ENCODE measurements at regions not wholly inside any gene's neighbourhood (a gene's known extent, or its start where the extent isn't known, plus 50 kb on each side); places are given as distances from the start of the nearest gene placed in this dataset.

DNA sequence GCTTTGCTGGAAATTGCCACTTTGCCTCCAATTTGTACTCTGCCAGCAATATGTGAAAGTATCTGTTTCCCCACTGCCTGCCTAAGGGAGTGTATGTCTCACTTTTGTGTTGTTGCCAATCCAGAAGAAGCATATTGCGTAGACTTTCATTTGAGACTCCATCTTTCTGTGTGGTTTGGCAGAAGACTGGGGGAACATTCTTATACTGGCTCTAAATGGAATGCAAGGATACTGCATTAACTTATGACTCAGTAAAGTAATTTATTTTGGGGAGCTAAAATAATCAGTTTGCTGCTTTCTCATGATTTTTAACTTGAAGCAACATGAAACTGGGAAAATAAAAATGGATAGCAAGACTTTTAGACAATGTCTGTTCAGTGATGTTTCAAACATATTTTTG is 107.7 kb upstream of the TMPRSS2 start:
- Histone ChIP-seq H3K9me3 (no peaks in the 10 kb centered on the region), H3K27ac (no peak overlapping the region), H3K27me3 (no peaks in the 10 kb centered on the region), H3K4me3 (no peak overlapping the region), H3K36me3 (replicated peaks in 1 of 2; ENCODE audit: insufficient read depth in 1 of 2, low read depth in 2 of 2) (no peaks in the 10 kb centered on the region), H3K4me1 (peaks cover 15% of the 10 kb centered on the region)
- TF ChIP-seq, protein P1, sequence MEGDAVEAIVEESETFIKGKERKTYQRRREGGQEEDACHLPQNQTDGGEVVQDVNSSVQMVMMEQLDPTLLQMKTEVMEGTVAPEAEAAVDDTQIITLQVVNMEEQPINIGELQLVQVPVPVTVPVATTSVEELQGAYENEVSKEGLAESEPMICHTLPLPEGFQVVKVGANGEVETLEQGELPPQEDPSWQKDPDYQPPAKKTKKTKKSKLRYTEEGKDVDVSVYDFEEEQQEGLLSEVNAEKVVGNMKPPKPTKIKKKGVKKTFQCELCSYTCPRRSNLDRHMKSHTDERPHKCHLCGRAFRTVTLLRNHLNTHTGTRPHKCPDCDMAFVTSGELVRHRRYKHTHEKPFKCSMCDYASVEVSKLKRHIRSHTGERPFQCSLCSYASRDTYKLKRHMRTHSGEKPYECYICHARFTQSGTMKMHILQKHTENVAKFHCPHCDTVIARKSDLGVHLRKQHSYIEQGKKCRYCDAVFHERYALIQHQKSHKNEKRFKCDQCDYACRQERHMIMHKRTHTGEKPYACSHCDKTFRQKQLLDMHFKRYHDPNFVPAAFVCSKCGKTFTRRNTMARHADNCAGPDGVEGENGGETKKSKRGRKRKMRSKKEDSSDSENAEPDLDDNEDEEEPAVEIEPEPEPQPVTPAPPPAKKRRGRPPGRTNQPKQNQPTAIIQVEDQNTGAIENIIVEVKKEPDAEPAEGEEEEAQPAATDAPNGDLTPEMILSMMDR (IDR thresholded peaks at IDR 0.05), result no peak
- TF ChIP-seq POLR2A (IDR thresholded peaks at IDR 0.05), result no peak
- DNase-seq, result no peak
- intact Hi-C loops (cut with DNase I), result no loop called here
- 92 to 100% methylated on average over 1 of the region's 1 CpG for WGBS, 2 donors
- no peak for ATAC-seq

DNA sequence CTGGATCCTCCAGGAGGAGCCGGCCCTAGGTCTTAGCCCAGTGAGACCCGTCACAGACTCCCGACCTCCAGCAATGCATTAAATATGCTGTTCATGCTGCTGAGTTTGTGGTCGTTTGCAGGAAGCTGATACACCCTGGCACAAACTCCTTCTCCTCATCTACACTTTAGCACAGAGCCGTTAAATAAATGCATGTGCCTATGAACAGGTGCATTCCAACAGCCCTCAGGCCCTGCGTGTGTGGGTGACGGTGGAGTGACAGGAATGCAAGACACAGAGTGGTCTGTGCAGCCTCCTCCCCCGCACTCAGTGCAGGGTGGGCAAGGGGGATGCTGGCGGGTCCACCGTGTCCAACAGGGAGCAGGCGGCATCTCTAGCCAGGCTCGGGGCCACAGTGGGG is 106.6 kb upstream of the TMPRSS2 start:
- ATAC-seq (no peak), DNase-seq (no peak)
- Histone ChIP-seq H3K4me3 (no peak overlapping the region), H3K36me3 (replicated peaks in 1 of 2; ENCODE audit: insufficient read depth in 1 of 2, low read depth in 2 of 2) (no peaks in the 10 kb centered on the region), H3K4me1 (peaks cover 21% of the 10 kb centered on the region), H3K27me3 (no peaks in the 10 kb centered on the region), H3K9me3 (no peaks in the 10 kb centered on the region), H3K27ac (no peak overlapping the region)
- 84 to 91% methylated on average over 12 of the region's 12 CpGs for WGBS, 2 donors
- TF ChIP-seq POLR2A (IDR thresholded peaks at IDR 0.05), result no peak
- TF ChIP-seq, protein P1 (IDR thresholded peaks at IDR 0.05), result no peak
- intact Hi-C loops (cut with DNase I), result loop anchor here (5.0 kb wide), 1 partner anchor 163 kb away; no protein-coding TSS in a partner anchor

DNA sequence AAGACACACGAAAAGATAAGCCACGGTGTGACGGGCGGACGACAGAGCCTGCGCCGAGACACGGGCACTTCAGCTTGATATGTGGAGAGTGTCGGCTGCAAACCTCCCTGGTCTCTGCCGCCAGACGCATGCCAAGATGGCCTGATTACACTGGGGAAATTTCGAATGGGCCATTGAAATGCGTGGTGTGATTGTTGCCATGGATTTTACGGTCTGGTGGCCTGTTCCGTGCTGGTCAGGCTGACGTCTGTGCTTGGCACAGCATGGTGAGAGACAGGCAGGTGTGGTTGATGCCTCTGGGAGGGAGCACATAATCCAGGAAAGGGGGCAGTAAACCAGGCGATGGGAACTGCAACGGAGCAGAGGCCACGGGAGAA is 105.6 kb upstream of the TMPRSS2 start:
- no peaks in the 10 kb centered on the region for H3K9me3 ChIP-seq
- TF ChIP-seq, protein P1 (IDR thresholded peaks at IDR 0.05), result no peak
- no peak for TF ChIP-seq POLR2A (IDR thresholded peaks at IDR 0.05)
- H3K4me3 ChIP-seq, result no peak overlapping the region
- peaks cover 21% of the 10 kb centered on the region for H3K4me1 ChIP-seq
- WGBS, 2 donors, result 74 to 82% methylated on average over 17 to 19 of the region's 19 CpGs
- DNase-seq (peak in 1 of 4 donors; percentile 44), ATAC-seq (no peak)
- H3K27me3 ChIP-seq, result no peaks in the 10 kb centered on the region
- H3K36me3 ChIP-seq (replicated peaks in 1 of 2; ENCODE audit: insufficient read depth in 1 of 2, low read depth in 2 of 2), result no peaks in the 10 kb centered on the region
- H3K27ac ChIP-seq, result no peak overlapping the region
- intact Hi-C loops (cut with DNase I), result loop anchor here (5.0 kb wide), 1 partner anchor 164 kb away; no protein-coding TSS in a partner anchor

DNA sequence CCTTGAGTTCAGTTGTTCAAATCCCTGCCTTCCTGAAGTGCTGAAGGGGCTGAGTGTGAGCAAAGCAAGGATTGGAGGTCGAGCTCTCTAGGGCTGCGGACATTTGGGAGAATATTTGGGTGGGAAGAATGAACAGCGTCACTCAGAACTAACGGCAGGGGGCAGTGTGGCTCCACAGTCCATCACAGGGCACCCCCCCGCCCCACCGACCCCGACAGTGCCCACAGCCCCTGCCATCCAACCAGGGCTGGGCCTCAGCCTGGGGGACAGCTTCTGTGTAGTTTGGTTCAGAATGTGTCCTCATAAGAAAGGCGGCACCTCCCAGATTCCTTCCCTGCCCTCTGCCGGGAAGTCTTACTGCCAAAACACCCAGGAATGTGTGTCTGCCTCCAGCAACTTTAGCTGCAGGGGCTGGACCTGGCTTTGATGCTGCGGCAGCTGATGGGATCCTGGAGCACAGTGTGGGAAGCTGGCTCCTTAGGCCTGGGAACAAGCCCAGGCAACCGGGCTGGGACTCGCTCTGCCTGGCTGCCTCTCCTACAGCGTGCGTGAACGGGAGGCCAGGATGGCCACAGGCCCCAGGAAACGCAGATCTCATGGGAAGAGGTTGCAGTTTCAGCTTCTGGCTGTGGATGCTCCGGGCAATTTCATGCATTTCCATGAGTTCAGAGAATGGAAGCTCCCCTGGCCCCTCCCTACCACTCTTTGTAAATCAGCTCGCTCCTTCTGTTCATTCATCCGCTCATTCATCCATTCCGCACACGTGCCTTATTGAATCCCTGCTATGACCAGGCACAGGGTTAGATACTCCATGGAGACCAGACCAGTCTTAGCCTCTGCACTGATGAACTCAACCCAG is 104.9 kb upstream of the TMPRSS2 start:
- H3K36me3 ChIP-seq (replicated peaks in 1 of 2; ENCODE audit: insufficient read depth in 1 of 2, low read depth in 2 of 2), result no peaks in the 10 kb centered on the region
- peaks cover 21% of the 10 kb centered on the region for H3K4me1 ChIP-seq
- TF ChIP-seq, protein P1 (IDR thresholded peaks at IDR 0.05), result peak; percentile 63 to 86 (median 78)
- no peak for TF ChIP-seq POLR2A (IDR thresholded peaks at IDR 0.05)
- DNase-seq (peak; percentile 65 to 73 (median 69)), ATAC-seq (peak; percentile 80)
- peak overlapping the region in 3 of 4 donors; percentile 9 to 38 (median 36) for H3K27ac ChIP-seq
- H3K27me3 ChIP-seq, result no peaks in the 10 kb centered on the region
- H3K9me3 ChIP-seq, result no peaks in the 10 kb centered on the region
- WGBS, 2 donors, result 42 to 55% methylated on average over 15 to 21 of the region's 21 CpGs
- H3K4me3 ChIP-seq, result no peak overlapping the region
- intact Hi-C loops (cut with DNase I), result loop anchor here (5.0 kb wide), 1 partner anchor 164 kb away; no protein-coding TSS in a partner anchor
